Neural progenitor cell (in vitro differentiated cells): ENCODE measurements at regions not wholly inside any gene's neighbourhood (a gene's known extent, or its start where the extent isn't known, plus 50 kb on each side); places are given as distances from the start of the nearest gene placed in this dataset.

ENCODE experiments used
- EZH2 ChIP-seq: fragments of 200-600 bp; sonication (generic); IDR thresholded peaks from 2 replicates; pipeline ENCODE4 v1.6.1; 2017; ENCODE audit warnings: antibody characterized with exemption, mild to moderate bottlenecking, moderate library complexity
- TF ChIP-seq, protein P1 (sequence below): fragments of 200-600 bp; sonication (generic); IDR thresholded peaks from 2 replicates; pipeline ENCODE4 v1.5.1; 2017; ENCODE audit warnings: antibody characterized with exemption, mild to moderate bottlenecking

DNA sequence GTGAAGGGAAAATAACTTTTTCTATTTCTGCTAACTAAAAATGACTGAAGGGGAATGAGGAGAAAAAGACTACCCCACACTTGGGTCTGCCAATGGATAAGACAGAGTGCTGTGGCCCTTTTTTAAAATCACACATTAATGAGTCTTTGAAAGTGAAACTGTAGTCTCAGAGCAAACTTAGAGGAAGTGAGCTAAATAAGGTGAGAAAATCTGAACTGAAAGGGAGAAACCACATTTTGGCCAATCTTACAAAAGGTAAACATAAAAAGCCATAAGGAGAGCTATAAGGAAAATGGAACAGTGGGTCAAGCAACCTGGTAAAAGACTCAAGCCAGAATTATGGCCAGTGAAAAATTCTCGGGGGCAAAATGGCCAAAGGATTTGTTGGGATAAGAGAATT, 755.1 kb upstream of the IGFBP7 start:
- TF ChIP-seq, protein P1, sequence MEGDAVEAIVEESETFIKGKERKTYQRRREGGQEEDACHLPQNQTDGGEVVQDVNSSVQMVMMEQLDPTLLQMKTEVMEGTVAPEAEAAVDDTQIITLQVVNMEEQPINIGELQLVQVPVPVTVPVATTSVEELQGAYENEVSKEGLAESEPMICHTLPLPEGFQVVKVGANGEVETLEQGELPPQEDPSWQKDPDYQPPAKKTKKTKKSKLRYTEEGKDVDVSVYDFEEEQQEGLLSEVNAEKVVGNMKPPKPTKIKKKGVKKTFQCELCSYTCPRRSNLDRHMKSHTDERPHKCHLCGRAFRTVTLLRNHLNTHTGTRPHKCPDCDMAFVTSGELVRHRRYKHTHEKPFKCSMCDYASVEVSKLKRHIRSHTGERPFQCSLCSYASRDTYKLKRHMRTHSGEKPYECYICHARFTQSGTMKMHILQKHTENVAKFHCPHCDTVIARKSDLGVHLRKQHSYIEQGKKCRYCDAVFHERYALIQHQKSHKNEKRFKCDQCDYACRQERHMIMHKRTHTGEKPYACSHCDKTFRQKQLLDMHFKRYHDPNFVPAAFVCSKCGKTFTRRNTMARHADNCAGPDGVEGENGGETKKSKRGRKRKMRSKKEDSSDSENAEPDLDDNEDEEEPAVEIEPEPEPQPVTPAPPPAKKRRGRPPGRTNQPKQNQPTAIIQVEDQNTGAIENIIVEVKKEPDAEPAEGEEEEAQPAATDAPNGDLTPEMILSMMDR: no peak
- TF ChIP-seq EZH2: no peak
